A549 (cell line): ENCODE measurements at regions not wholly inside any gene's neighbourhood (a gene's known extent, or its start where the extent isn't known, plus 50 kb on each side); places are given as distances from the start of the nearest gene placed in this dataset.

Source experiments
- CEBPB ChIP-seq, 2 experiments: fragments of >200 bp in 1 of 2; sonication (Bioruptor Twin) in 1 of 2; formaldehyde crosslinking in 1 of 2; IDR thresholded peaks; 2 replicates each; pipeline ENCODE4 v1.6.1; 2012 to 2016
- CHD2 ChIP-seq: fragments of 150-350 bp; IDR thresholded peaks from 2 replicates; pipeline ENCODE4 v1.6.1; 2014; ENCODE audit warnings: low read length; ENCODE audit not compliant: partially characterized antibody
- CTCF ChIP-seq: fragments of >200 bp; sonication (Bioruptor Twin); formaldehyde crosslinking; IDR thresholded peaks from 3 replicates; pipeline ENCODE4 v1.5.1; 2016
- REST ChIP-seq: fragments of 200-600 bp; sonication (generic); IDR thresholded peaks from 2 replicates; pipeline ENCODE4 v1.6.1; 2016; ENCODE audit warnings: antibody characterized with exemption, mild to moderate bottlenecking, moderate library complexity

GRCh38 chr5:165161204-165161603 lies 1655.8 kb downstream of the MAT2B start:
- TF ChIP-seq CTCF = no peak
- no peak for TF ChIP-seq REST
- no peak for TF ChIP-seq CHD2
- TF ChIP-seq CEBPB (IDR thresholded peaks at IDR 0.05) = no peak
